ENCODE measurements at regions not wholly inside any gene's neighbourhood (a gene's known extent, or its start where the extent isn't known, plus 50 kb on each side); places are given as distances from the start of the nearest gene placed in this dataset.

DNA sequence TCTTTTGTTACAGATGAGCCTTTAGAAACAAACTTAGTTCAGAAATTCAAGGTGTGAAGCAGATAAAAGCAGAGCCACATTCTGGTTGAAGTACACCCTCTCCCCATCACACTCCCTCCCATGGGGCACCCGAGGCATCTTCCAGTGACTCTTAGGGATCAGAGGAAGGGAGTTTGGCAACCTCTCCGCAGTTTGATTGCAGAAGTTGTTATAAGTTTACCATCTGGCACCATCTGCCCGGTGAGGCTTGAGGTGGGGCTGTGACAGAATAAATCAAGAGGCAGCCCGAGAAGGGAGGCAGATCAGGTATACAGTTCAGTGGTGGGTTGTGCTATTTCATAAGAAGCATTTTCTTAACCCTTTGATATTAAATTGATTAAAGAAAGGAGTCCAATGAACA, 458.6 kb upstream of the CLINT1 start (continued):
- TF ChIP-seq NR2F1 (CRISPR knock-in tag; IDR thresholded peaks at IDR 0.05) = no peak
- TF ChIP-seq ZNF282 (IDR thresholded peaks at IDR 0.05; ENCODE audit: partially characterized antibody) = no peak
- no peak for TF ChIP-seq ZNF790 (CRISPR knock-in tag; IDR thresholded peaks at IDR 0.05; ENCODE audit: borderline replicate concordance)
- TF ChIP-seq AFF4 (CRISPR knock-in tag; IDR thresholded peaks at IDR 0.05) = no peak

GRCh38 chr5:158313733-158314464, 455.0 kb upstream of the CLINT1 start:
- intact Hi-C loops (cut with micrococcal nuclease; ENCODE audit: unreplicated experiment) = no loop called here
- no peaks in the 10 kb centered on the region for H3K36me3 ChIP-seq (replicated peaks in 1 of 2; ENCODE audit: control insufficient read depth in 1 of 2, insufficient read depth in 2 of 2, low read length in 2 of 2)
- H3K27me3 ChIP-seq (ENCODE audit: control insufficient read depth in 1 of 2, insufficient read depth in 2 of 2, low read length in 2 of 2) = no peaks in the 10 kb centered on the region
- ChIA-PET POLR2A (no interaction called here), CTCF (ENCODE audit: low intra/inter-chr PET ratio, low total read pairs) (no interaction called here)
- H3K4me2 ChIP-seq (ENCODE audit: low read depth, low read length) = no peak overlapping the region
- DNase-seq (ENCODE audit: low spot score) (no peak), FAIRE-seq (no peak), ATAC-seq (no peak)
- H2AFZ ChIP-seq (ENCODE audit: low read length) = no peak overlapping the region
- no peak overlapping the region for H3K4me3 ChIP-seq (replicated peaks in 1 of 3; ENCODE audit: insufficient read depth in 1 of 3, low read depth in 2 of 3, low read length in 3 of 3)
- WGBS (ENCODE audit: low lambda C conversion rate) = 16% methylated on average over 9 of the region's 15 CpGs
- no peaks in the 10 kb centered on the region for H3K9me3 ChIP-seq (ENCODE audit: low read length)
- no peaks in the 10 kb centered on the region for H3K4me1 ChIP-seq (ENCODE audit: insufficient read depth, low read length)
- no peaks in the 10 kb centered on the region for H3K79me2 ChIP-seq (ENCODE audit: insufficient read depth, low read length)
- no peaks in the 10 kb centered on the region for H4K20me1 ChIP-seq (ENCODE audit: insufficient read depth, low read length)
- no TSS peak for BruUV-seq (replicated peaks)
- in situ Hi-C loops (cut with HindIII; ENCODE audit: extremely low pct_ligation_motif_present, low pct_unique_long_range_greater_than_20kb) = no loop called here
- H3K27ac ChIP-seq (ENCODE audit: extremely low read length, insufficient read depth, low read length) = no peak overlapping the region
- H3K9ac ChIP-seq (ENCODE audit: insufficient read depth, low read depth, low read length) = no peak overlapping the region
- TF ChIP-seq ZBTB7B (CRISPR knock-in tag; IDR thresholded peaks at IDR 0.05) (no peak), ZNF703 (CRISPR knock-in tag; IDR thresholded peaks at IDR 0.05; ENCODE audit: borderline replicate concordance) (no peak), DPF2 (CRISPR knock-in tag; IDR thresholded peaks at IDR 0.05; ENCODE audit: borderline replicate concordance, low read depth) (no peak), ZBTB39 (CRISPR knock-in tag; IDR thresholded peaks at IDR 0.05) (no peak), IKZF4 (CRISPR knock-in tag; IDR thresholded peaks at IDR 0.05; ENCODE audit: borderline replicate concordance, low read depth, not compliant biosample characterization) (no peak)
- TF ChIP-seq, protein P1, sequence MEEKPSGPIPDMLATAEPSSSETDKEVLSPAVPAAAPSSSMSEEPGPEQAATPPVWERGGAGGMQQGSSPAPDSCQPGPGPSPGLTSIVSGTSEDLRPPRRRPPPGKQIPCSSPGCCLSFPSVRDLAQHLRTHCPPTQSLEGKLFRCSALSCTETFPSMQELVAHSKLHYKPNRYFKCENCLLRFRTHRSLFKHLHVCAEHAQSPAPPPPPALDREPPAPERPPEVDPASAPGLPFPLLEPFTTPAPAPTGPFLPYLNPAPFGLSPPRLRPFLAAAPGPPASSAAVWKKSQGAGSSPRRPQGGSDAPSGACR (CRISPR knock-in tag; IDR thresholded peaks at IDR 0.05) = no peak
- TF ChIP-seq, protein P2, sequence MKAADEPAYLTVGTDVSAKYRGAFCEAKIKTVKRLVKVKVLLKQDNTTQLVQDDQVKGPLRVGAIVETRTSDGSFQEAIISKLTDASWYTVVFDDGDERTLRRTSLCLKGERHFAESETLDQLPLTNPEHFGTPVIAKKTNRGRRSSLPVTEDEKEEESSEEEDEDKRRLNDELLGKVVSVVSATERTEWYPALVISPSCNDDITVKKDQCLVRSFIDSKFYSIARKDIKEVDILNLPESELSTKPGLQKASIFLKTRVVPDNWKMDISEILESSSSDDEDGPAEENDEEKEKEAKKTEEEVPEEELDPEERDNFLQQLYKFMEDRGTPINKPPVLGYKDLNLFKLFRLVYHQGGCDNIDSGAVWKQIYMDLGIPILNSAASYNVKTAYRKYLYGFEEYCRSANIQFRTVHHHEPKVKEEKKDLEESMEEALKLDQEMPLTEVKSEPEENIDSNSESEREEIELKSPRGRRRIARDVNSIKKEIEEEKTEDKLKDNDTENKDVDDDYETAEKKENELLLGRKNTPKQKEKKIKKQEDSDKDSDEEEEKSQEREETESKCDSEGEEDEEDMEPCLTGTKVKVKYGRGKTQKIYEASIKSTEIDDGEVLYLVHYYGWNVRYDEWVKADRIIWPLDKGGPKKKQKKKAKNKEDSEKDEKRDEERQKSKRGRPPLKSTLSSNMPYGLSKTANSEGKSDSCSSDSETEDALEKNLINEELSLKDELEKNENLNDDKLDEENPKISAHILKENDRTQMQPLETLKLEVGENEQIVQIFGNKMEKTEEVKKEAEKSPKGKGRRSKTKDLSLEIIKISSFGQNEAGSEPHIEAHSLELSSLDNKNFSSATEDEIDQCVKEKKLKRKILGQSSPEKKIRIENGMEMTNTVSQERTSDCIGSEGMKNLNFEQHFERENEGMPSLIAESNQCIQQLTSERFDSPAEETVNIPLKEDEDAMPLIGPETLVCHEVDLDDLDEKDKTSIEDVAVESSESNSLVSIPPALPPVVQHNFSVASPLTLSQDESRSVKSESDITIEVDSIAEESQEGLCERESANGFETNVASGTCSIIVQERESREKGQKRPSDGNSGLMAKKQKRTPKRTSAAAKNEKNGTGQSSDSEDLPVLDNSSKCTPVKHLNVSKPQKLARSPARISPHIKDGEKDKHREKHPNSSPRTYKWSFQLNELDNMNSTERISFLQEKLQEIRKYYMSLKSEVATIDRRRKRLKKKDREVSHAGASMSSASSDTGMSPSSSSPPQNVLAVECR (CRISPR knock-in tag; IDR thresholded peaks at IDR 0.05; ENCODE audit: borderline replicate concordance) = no peak
